CD4-positive, CD25-positive, alpha-beta regulatory T cell (primary cell): ENCODE measurements at regions not wholly inside any gene's neighbourhood (a gene's known extent, or its start where the extent isn't known, plus 50 kb on each side); places are given as distances from the start of the nearest gene placed in this dataset.

ENCODE experiments used
- ATAC-seq, 2 donors: fragments of 150-1000 bp; cut with Tn5 transposase; one replicate each; pipeline ENCODE4 v1.10.0; 2021; ENCODE audit warnings: low read depth in 2 of 2, moderate number of reproducible peaks in 2 of 2, moderate library complexity in 1 of 2
- DNase-seq, 3 donors: peaks; one replicate each; pipeline versions ENCODE4 v3.0.0 to v3.0.0-alpha.2; 2012 to 2022; ENCODE audit warnings: mixed read lengths in 1 of 3
- H3K27ac ChIP-seq: one replicate; pipeline ENCODE4 v1.7.0; 2013; ENCODE audit warnings: mild to moderate bottlenecking, low read length; ENCODE audit not compliant: insufficient read depth, poor library complexity, severe bottlenecking
- H3K27me3 ChIP-seq: one replicate; pipeline ENCODE4 v1.7.0; 2013; ENCODE audit warnings: low read length; ENCODE audit not compliant: control insufficient read depth, insufficient read depth
- H3K36me3 ChIP-seq: one replicate; pipeline ENCODE4 v1.7.0; 2013; ENCODE audit warnings: mild to moderate bottlenecking, low read length, moderate library complexity; ENCODE audit not compliant: control insufficient read depth, insufficient read depth
- H3K4me1 ChIP-seq: 2 replicates; pipeline ENCODE4 v1.7.0; 2013; ENCODE audit warnings: mild to moderate bottlenecking, low read length; ENCODE audit not compliant: insufficient read depth, control insufficient read depth, poor library complexity, severe bottlenecking
- H3K4me3 ChIP-seq: one replicate; pipeline ENCODE4 v1.7.0; 2013; ENCODE audit warnings: low read depth, mild to moderate bottlenecking, low read length, moderate library complexity
- H3K9me3 ChIP-seq, 2 experiments: 1 replicate in 1 of 2; 2 replicates in 1 of 2; pipeline ENCODE4 v1.7.0; 2013; ENCODE audit warnings: low read length in 2 of 2, mild to moderate bottlenecking in 1 of 2, moderate library complexity in 1 of 2; ENCODE audit not compliant: control insufficient read depth in 2 of 2
- H3K27ac Mint-ChIP-seq, 3 donors: one replicate each; pipeline ENCODE4 v1.8.0; 2020 to 2022; ENCODE audit warnings: mild to moderate bottlenecking in 3 of 3, mixed read lengths in 3 of 3, moderate library complexity in 2 of 3
- H3K27me3 Mint-ChIP-seq: one replicate; pipeline ENCODE4 v1.8.0; 2022; ENCODE audit warnings: mild to moderate bottlenecking, mixed read lengths
- H3K36me3 Mint-ChIP-seq: one replicate; pipeline ENCODE4 v1.8.0; 2020; ENCODE audit warnings: mixed read lengths
- H3K4me1 Mint-ChIP-seq, 4 donors: one replicate each; pipeline ENCODE4 v1.8.0; 2020 to 2022; ENCODE audit warnings: mixed read lengths in 4 of 4, mild to moderate bottlenecking in 1 of 4
- H3K4me3 Mint-ChIP-seq, 4 donors: one replicate each; pipeline ENCODE4 v1.8.0; 2020 to 2022; ENCODE audit warnings: mild to moderate bottlenecking in 4 of 4, mixed read lengths in 4 of 4, moderate library complexity in 3 of 4
- H3K9me3 Mint-ChIP-seq, 7 donors: one replicate each; pipeline ENCODE4 v1.8.0; 2020 to 2022; ENCODE audit warnings: mixed read lengths in 7 of 7, mild to moderate bottlenecking in 3 of 7, moderate library complexity in 2 of 7

- Histone ChIP-seq H3K9me3 (no peaks in the 10 kb centered on the region), H3K4me3 (no peak overlapping the region), H3K27ac (no peak overlapping the region), H3K4me1 (no peaks in the 10 kb centered on the region), H3K27me3 (no peaks in the 10 kb centered on the region), H3K36me3 (no peaks in the 10 kb centered on the region)
- DNase-seq = no peak
- no peaks in the 10 kb centered on the region for H3K4me1 Mint-ChIP-seq
- H3K9me3 Mint-ChIP-seq = peaks cover 0 to 6% (median 1%) of the 10 kb centered on the region in 7 donors
- no peak for ATAC-seq
- no peak overlapping the region for H3K27ac Mint-ChIP-seq
- no peak overlapping the region for H3K4me3 Mint-ChIP-seq
- no peaks in the 10 kb centered on the region for H3K36me3 Mint-ChIP-seq
- peaks cover 4% of the 10 kb centered on the region for H3K27me3 Mint-ChIP-seq
These were observed 102.0 kb upstream of the TENT5A start for GRCh38 chr6:81854474-81854873.

- Mint-ChIP-seq H3K36me3 (no peaks in the 10 kb centered on the region), H3K27ac (no peak overlapping the region), H3K9me3 (peaks cover 0 to 6% (median 2%) of the 10 kb centered on the region in 7 donors), H3K4me1 (no peaks in the 10 kb centered on the region), H3K27me3 (peaks cover 4% of the 10 kb centered on the region), H3K4me3 (no peak overlapping the region)
- no peaks in the 10 kb centered on the region for H3K4me1 ChIP-seq
- no peak overlapping the region for H3K27ac ChIP-seq
- no peaks in the 10 kb centered on the region for H3K9me3 ChIP-seq
- ATAC-seq (no peak), DNase-seq (no peak)
- H3K4me3 ChIP-seq = no peak overlapping the region
- H3K36me3 ChIP-seq = no peaks in the 10 kb centered on the region
- no peaks in the 10 kb centered on the region for H3K27me3 ChIP-seq
These were observed 101.5 kb upstream of the TENT5A start for GRCh38 chr6:81853975-81854374.

GRCh38 chr6:81849248-81849647 lies 96.8 kb upstream of the TENT5A start:
- no peaks in the 10 kb centered on the region for H3K4me1 ChIP-seq
- Mint-ChIP-seq H3K9me3 (peaks cover 0 to 7% (median 4%) of the 10 kb centered on the region in 7 donors), H3K4me1 (no peaks in the 10 kb centered on the region)

GRCh38 chr6:81847866-81848265 lies 95.4 kb upstream of the TENT5A start:
- no peak for ATAC-seq
- H3K27me3 Mint-ChIP-seq = peaks cover 4% of the 10 kb centered on the region
- H3K9me3 Mint-ChIP-seq = peaks cover 0 to 7% (median 4%) of the 10 kb centered on the region in 7 donors
- no peak overlapping the region for H3K4me3 ChIP-seq
- H3K36me3 Mint-ChIP-seq = no peaks in the 10 kb centered on the region
- no peak overlapping the region for H3K4me3 Mint-ChIP-seq
- H3K27ac ChIP-seq = no peak overlapping the region
- H3K27ac Mint-ChIP-seq = peak overlapping the region in 1 of 3 donors; percentile 78
- DNase-seq = no peak
- H3K27me3 ChIP-seq = no peaks in the 10 kb centered on the region
- no peaks in the 10 kb centered on the region for H3K4me1 ChIP-seq
- no peaks in the 10 kb centered on the region for H3K9me3 ChIP-seq
- no peaks in the 10 kb centered on the region for H3K4me1 Mint-ChIP-seq
- no peaks in the 10 kb centered on the region for H3K36me3 ChIP-seq

More at GRCh38 chr6:81849248-81849647, 96.8 kb upstream of the TENT5A start:
- Mint-ChIP-seq H3K36me3 (no peaks in the 10 kb centered on the region), H3K27ac (no peak overlapping the region), H3K27me3 (peaks cover 4% of the 10 kb centered on the region), H3K4me3 (no peak overlapping the region)
- no peak overlapping the region for H3K27ac ChIP-seq
- no peak overlapping the region for H3K4me3 ChIP-seq
- ATAC-seq (no peak), DNase-seq (no peak)
- H3K9me3 ChIP-seq = no peaks in the 10 kb centered on the region
- no peaks in the 10 kb centered on the region for H3K27me3 ChIP-seq
- H3K36me3 ChIP-seq = no peaks in the 10 kb centered on the region

- ATAC-seq = no peak
- Histone ChIP-seq H3K4me1 (no peaks in the 10 kb centered on the region), H3K27ac (no peak overlapping the region), H3K9me3 (no peaks in the 10 kb centered on the region), H3K27me3 (no peaks in the 10 kb centered on the region), H3K4me3 (no peak overlapping the region), H3K36me3 (no peaks in the 10 kb centered on the region)
- Mint-ChIP-seq H3K27me3 (no peaks in the 10 kb centered on the region), H3K9me3 (peaks cover 0 to 5% (median 0%) of the 10 kb centered on the region in 7 donors), H3K36me3 (no peaks in the 10 kb centered on the region), H3K27ac (no peak overlapping the region), H3K4me1 (no peaks in the 10 kb centered on the region), H3K4me3 (no peak overlapping the region)
- DNase-seq = no peak
These were observed 92.2 kb upstream of the TENT5A start for GRCh38 chr6:81844686-81845085.

- Histone ChIP-seq H3K4me3 (no peak overlapping the region), H3K27me3 (no peaks in the 10 kb centered on the region), H3K4me1 (no peaks in the 10 kb centered on the region), H3K27ac (no peak overlapping the region), H3K36me3 (no peaks in the 10 kb centered on the region), H3K9me3 (no peaks in the 10 kb centered on the region)
- ATAC-seq = no peak
- H3K4me3 Mint-ChIP-seq = no peak overlapping the region
- no peaks in the 10 kb centered on the region for H3K4me1 Mint-ChIP-seq
- no peaks in the 10 kb centered on the region for H3K36me3 Mint-ChIP-seq
- H3K9me3 Mint-ChIP-seq = peaks cover 0 to 5% (median 0%) of the 10 kb centered on the region in 7 donors
- no peaks in the 10 kb centered on the region for H3K27me3 Mint-ChIP-seq
- DNase-seq = no peak
- no peak overlapping the region for H3K27ac Mint-ChIP-seq
These were observed 90.8 kb upstream of the TENT5A start for GRCh38 chr6:81843302-81843701.

GRCh38 chr6:81842254-81842653 lies 89.8 kb upstream of the TENT5A start:
- H3K4me1 ChIP-seq = no peaks in the 10 kb centered on the region
- no peaks in the 10 kb centered on the region for H3K36me3 Mint-ChIP-seq
- no peaks in the 10 kb centered on the region for H3K4me1 Mint-ChIP-seq
- no peaks in the 10 kb centered on the region for H3K9me3 ChIP-seq
- no peaks in the 10 kb centered on the region for H3K27me3 Mint-ChIP-seq
- no peak overlapping the region for H3K27ac Mint-ChIP-seq
- ATAC-seq (no peak), DNase-seq (no peak)
- no peak overlapping the region for H3K4me3 ChIP-seq
- peaks cover 0 to 7% (median 3%) of the 10 kb centered on the region in 7 donors for H3K9me3 Mint-ChIP-seq
- H3K27me3 ChIP-seq = no peaks in the 10 kb centered on the region
- H3K27ac ChIP-seq = no peak overlapping the region
- no peak overlapping the region for H3K4me3 Mint-ChIP-seq
- H3K36me3 ChIP-seq = no peaks in the 10 kb centered on the region

- H3K36me3 Mint-ChIP-seq = no peaks in the 10 kb centered on the region
- H3K36me3 ChIP-seq = no peaks in the 10 kb centered on the region
- H3K4me1 ChIP-seq = no peaks in the 10 kb centered on the region
- no peak overlapping the region for H3K4me3 Mint-ChIP-seq
- ATAC-seq = no peak
- no peak overlapping the region for H3K27ac Mint-ChIP-seq
- no peaks in the 10 kb centered on the region for H3K27me3 Mint-ChIP-seq
- peaks cover 0 to 8% (median 2%) of the 10 kb centered on the region in 7 donors for H3K9me3 Mint-ChIP-seq
- no peaks in the 10 kb centered on the region for H3K4me1 Mint-ChIP-seq
- DNase-seq = no peak
- H3K9me3 ChIP-seq = no peaks in the 10 kb centered on the region
- H3K27ac ChIP-seq = no peak overlapping the region
- H3K27me3 ChIP-seq = no peaks in the 10 kb centered on the region
- no peak overlapping the region for H3K4me3 ChIP-seq
These were observed 86.4 kb upstream of the TENT5A start for GRCh38 chr6:81838724-81839426.
